ENCODE measurements at regions not wholly inside any gene's neighbourhood (a gene's known extent, or its start where the extent isn't known, plus 50 kb on each side); places are given as distances from the start of the nearest gene placed in this dataset.

DNA sequence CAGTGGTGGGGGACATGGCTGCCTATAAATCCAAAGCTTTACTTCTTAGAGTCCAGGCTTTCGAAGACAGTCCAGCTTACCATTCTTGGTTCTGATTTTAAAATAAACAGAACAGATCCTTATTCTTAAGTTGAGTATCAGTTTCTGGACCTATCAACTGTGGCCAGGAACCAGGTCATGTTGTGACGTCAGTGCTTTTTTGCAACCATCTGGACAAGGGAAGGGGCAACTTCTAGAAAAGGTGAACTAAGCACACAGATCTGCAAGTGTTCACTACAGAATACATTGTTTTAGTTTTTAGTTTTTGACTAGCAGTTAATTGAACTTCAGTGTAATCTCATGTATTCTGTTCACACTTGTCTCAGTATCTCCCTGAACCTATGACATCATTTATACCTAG, 326.0 kb upstream of the MGAT5 start:
- no peak overlapping the region for H3K27ac ChIP-seq (ENCODE audit: low read depth, low read length)
- Mint-ChIP-seq H3K4me3 (no peak overlapping the region), H3K36me3 (no peaks in the 10 kb centered on the region), H3K9me3 (peaks cover 0 to 2% (median 0%) of the 10 kb centered on the region in 5 donors), H3K27me3 (peaks cover 2 to 38% of the 10 kb centered on the region in 2 donors), H3K4me1 (no peaks in the 10 kb centered on the region), H3K27ac (no peak overlapping the region)
- no peaks in the 10 kb centered on the region for H3K4me1 ChIP-seq (ENCODE audit: insufficient read depth, low read length)
- no peaks in the 10 kb centered on the region for H3K27me3 ChIP-seq (ENCODE audit: insufficient read depth, low read length, poor library complexity, severe bottlenecking)
- ChIA-PET CTCF (no interaction called here), POLR2A (no interaction called here)
- H3K36me3 ChIP-seq (ENCODE audit: insufficient read depth, low read length), result no peaks in the 10 kb centered on the region
- H3K9me3 ChIP-seq (ENCODE audit: low read length), result no peaks in the 10 kb centered on the region
- DNase-seq, result no peak
- no peak overlapping the region for H3K4me3 ChIP-seq (ENCODE audit: low read length)

DNA sequence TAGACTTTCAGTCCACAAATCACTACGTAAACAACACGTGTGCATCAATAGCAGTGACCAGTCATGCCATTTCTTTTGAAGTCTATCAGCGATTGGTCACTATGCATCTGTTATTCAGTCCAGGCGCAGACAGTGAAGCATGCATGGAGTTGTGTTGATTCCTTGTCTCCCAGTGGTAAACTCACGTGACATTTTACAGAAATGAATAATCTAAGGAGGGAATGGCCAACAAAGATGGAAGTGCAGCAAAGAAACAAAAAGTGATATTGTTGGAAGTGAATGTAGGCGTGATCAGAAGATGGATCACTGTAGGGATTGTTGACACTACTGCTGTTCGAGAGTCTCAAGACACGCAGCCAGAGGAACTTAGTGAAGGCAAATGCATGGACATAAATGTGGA, 317.8 kb upstream of the MGAT5 start:
- CTCF ChIA-PET, result no interaction called here
- Histone ChIP-seq H3K36me3 (ENCODE audit: insufficient read depth, low read length) (no peaks in the 10 kb centered on the region), H3K4me3 (ENCODE audit: low read length) (no peak overlapping the region), H3K27ac (ENCODE audit: low read depth, low read length) (no peak overlapping the region), H3K9me3 (ENCODE audit: low read length) (no peaks in the 10 kb centered on the region), H3K27me3 (ENCODE audit: insufficient read depth, low read length, poor library complexity, severe bottlenecking) (no peaks in the 10 kb centered on the region), H3K4me1 (ENCODE audit: insufficient read depth, low read length) (no peaks in the 10 kb centered on the region)
- Mint-ChIP-seq H3K9me3 (peaks cover 0 to 7% (median 0%) of the 10 kb centered on the region in 5 donors), H3K36me3 (no peaks in the 10 kb centered on the region), H3K4me3 (no peak overlapping the region), H3K27ac (no peak overlapping the region), H3K27me3 (peaks cover 3 to 41% of the 10 kb centered on the region in 2 donors), H3K4me1 (no peaks in the 10 kb centered on the region)
- POLR2A ChIA-PET, result no interaction called here
- DNase-seq, result no peak

DNA sequence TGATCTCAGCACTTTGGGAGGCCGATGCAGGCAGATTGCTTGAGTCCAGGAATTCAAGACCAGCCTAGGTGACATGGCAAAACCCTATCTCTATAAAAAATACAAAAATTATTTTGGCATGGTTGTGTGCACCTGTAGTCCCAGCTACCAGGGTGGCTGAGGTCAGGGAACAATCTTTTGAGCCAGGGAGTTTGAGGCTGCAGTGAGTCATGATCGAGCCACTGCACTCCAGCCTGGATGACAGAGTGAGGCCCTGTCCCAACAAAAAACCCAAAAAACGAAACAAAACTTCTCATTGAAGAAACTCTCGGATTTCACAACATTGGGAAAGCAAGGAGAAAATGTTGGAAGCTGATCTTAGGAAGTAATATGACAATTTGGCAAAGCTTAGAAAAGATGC, 317.3 kb upstream of the MGAT5 start:
- Mint-ChIP-seq H3K4me1 (no peaks in the 10 kb centered on the region), H3K36me3 (no peaks in the 10 kb centered on the region), H3K9me3 (peaks cover 0 to 7% (median 0%) of the 10 kb centered on the region in 5 donors), H3K27me3 (peaks cover 3 to 41% of the 10 kb centered on the region in 2 donors), H3K27ac (no peak overlapping the region), H3K4me3 (no peak overlapping the region)
- no peaks in the 10 kb centered on the region for H3K27me3 ChIP-seq (ENCODE audit: insufficient read depth, low read length, poor library complexity, severe bottlenecking)
- H3K4me3 ChIP-seq (ENCODE audit: low read length), result no peak overlapping the region
- H3K36me3 ChIP-seq (ENCODE audit: insufficient read depth, low read length), result no peaks in the 10 kb centered on the region
- H3K4me1 ChIP-seq (ENCODE audit: insufficient read depth, low read length), result no peaks in the 10 kb centered on the region
- POLR2A ChIA-PET, result no interaction called here
- no peaks in the 10 kb centered on the region for H3K9me3 ChIP-seq (ENCODE audit: low read length)
- H3K27ac ChIP-seq (ENCODE audit: low read depth, low read length), result no peak overlapping the region
- DNase-seq, result no peak
- CTCF ChIA-PET, result no interaction called here

DNA sequence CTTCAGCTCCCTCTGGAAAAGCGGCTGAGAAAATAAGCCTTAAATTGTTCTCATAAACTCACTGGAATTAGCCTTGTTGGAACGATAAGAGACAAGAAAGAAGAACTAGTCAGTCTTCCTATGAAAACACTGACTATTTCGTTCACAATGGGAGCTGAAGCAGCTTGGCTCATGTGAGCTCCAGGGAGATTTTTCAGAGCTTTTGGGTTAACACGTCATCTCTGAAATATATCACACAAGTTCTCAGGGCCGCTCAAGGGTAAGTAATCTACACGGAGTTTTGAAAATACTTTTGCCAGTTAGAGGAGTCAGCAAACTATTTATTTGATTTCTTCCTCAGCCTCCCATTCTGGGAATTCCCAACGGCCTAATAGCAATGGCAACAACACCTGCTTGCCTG, 316.2 kb upstream of the MGAT5 start:
- Mint-ChIP-seq H3K9me3 (peaks cover 0 to 7% (median 0%) of the 10 kb centered on the region in 5 donors), H3K27ac (no peak overlapping the region), H3K27me3 (peaks cover 3 to 39% of the 10 kb centered on the region in 2 donors), H3K36me3 (no peaks in the 10 kb centered on the region), H3K4me3 (no peak overlapping the region), H3K4me1 (no peaks in the 10 kb centered on the region)
- no peaks in the 10 kb centered on the region for H3K9me3 ChIP-seq (ENCODE audit: low read length)
- no peak overlapping the region for H3K4me3 ChIP-seq (ENCODE audit: low read length)
- no peaks in the 10 kb centered on the region for H3K4me1 ChIP-seq (ENCODE audit: insufficient read depth, low read length)
- no peaks in the 10 kb centered on the region for H3K36me3 ChIP-seq (ENCODE audit: insufficient read depth, low read length)
- ChIA-PET CTCF (no interaction called here), POLR2A (no interaction called here)
- no peaks in the 10 kb centered on the region for H3K27me3 ChIP-seq (ENCODE audit: insufficient read depth, low read length, poor library complexity, severe bottlenecking)
- no peak for DNase-seq
- H3K27ac ChIP-seq (ENCODE audit: low read depth, low read length), result no peak overlapping the region

DNA sequence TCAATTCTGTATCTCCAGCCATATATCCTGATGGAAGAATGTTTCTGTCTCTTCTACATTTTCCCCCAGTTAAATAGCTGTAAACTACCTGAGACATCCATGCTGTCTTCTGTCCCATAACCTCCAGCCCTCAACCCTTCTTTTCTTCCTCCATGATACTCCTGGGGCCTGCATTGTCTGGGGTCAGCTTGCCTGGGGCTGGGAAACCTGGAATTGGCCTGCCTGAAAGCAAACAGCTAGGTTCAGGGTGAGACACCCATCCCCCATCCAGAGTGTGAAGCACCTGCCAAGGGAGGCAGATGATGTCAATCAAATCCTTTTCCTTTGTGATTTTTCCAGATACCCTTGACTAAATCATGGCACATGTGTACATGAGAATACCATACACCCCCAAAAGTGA, 313.7 kb upstream of the MGAT5 start:
- no peaks in the 10 kb centered on the region for H3K27me3 ChIP-seq (ENCODE audit: insufficient read depth, low read length, poor library complexity, severe bottlenecking)
- no peaks in the 10 kb centered on the region for H3K9me3 ChIP-seq (ENCODE audit: low read length)
- no peak overlapping the region for H3K4me3 ChIP-seq (ENCODE audit: low read length)
- POLR2A ChIA-PET, result no interaction called here
- Mint-ChIP-seq H3K36me3 (no peaks in the 10 kb centered on the region), H3K27ac (no peak overlapping the region), H3K4me3 (no peak overlapping the region), H3K27me3 (peaks cover 3 to 31% of the 10 kb centered on the region in 2 donors), H3K9me3 (no peaks in the 10 kb centered on the region), H3K4me1 (no peaks in the 10 kb centered on the region)
- DNase-seq, result no peak
- H3K36me3 ChIP-seq (ENCODE audit: insufficient read depth, low read length), result no peaks in the 10 kb centered on the region
- no peaks in the 10 kb centered on the region for H3K4me1 ChIP-seq (ENCODE audit: insufficient read depth, low read length)
- CTCF ChIA-PET, result no interaction called here
- H3K27ac ChIP-seq (ENCODE audit: low read depth, low read length), result no peak overlapping the region

DNA sequence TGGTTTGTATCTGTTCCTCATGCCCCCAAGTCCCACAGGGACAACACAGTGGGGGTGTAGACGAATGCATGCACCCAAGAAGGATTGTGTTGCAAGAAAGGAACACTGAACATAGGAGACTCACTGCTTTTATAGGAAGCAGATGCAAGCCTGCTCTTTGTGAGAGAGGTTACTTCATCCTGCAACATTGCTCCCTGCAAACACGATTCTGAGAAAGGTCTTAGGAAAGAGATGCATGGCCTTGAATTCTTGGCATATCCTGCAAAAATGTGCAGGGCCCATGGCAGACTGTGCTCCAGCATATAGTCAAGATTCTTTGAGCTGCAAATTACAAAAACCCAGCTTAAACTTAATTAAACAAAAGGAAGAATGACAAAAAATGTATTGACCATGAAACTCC, 312.2 kb upstream of the MGAT5 start:
- Mint-ChIP-seq H3K4me1 (no peaks in the 10 kb centered on the region), H3K36me3 (no peaks in the 10 kb centered on the region), H3K27ac (no peak overlapping the region), H3K9me3 (no peaks in the 10 kb centered on the region), H3K27me3 (peaks cover 4 to 21% of the 10 kb centered on the region in 2 donors), H3K4me3 (no peak overlapping the region)
- Histone ChIP-seq H3K4me1 (ENCODE audit: insufficient read depth, low read length) (no peaks in the 10 kb centered on the region), H3K9me3 (ENCODE audit: low read length) (no peaks in the 10 kb centered on the region), H3K36me3 (ENCODE audit: insufficient read depth, low read length) (no peaks in the 10 kb centered on the region), H3K27ac (ENCODE audit: low read depth, low read length) (no peak overlapping the region), H3K4me3 (ENCODE audit: low read length) (no peak overlapping the region), H3K27me3 (ENCODE audit: insufficient read depth, low read length, poor library complexity, severe bottlenecking) (no peaks in the 10 kb centered on the region)
- no peak for DNase-seq
- CTCF ChIA-PET, result no interaction called here
- POLR2A ChIA-PET, result no interaction called here

DNA sequence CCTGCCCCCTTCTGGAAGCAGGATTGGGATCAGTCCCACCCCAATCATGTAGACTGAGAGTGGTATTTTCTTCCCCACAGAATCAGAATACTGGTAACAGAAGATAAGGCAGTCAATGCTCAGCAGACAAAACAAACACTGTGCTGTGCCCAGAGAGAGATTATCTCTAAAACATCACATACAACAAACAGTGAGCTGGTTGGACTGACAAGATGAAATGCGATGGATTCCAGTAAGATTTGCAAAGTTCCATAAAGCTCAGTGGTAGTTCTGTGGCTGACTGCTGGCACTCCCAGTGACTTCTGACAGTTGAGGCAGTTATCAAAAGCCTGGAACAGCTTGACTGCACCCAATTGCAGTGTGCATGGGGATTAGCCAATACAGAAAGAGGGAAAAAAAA, 311.5 kb upstream of the MGAT5 start:
- POLR2A ChIA-PET, result no interaction called here
- Histone ChIP-seq H3K27ac (ENCODE audit: low read depth, low read length) (no peak overlapping the region), H3K4me1 (ENCODE audit: insufficient read depth, low read length) (no peaks in the 10 kb centered on the region), H3K4me3 (ENCODE audit: low read length) (no peak overlapping the region), H3K9me3 (ENCODE audit: low read length) (no peaks in the 10 kb centered on the region), H3K27me3 (ENCODE audit: insufficient read depth, low read length, poor library complexity, severe bottlenecking) (no peaks in the 10 kb centered on the region), H3K36me3 (ENCODE audit: insufficient read depth, low read length) (no peaks in the 10 kb centered on the region)
- Mint-ChIP-seq H3K36me3 (no peaks in the 10 kb centered on the region), H3K27ac (no peak overlapping the region), H3K4me3 (no peak overlapping the region), H3K27me3 (peaks cover 4 to 13% of the 10 kb centered on the region in 2 donors), H3K4me1 (no peaks in the 10 kb centered on the region), H3K9me3 (no peaks in the 10 kb centered on the region)
- CTCF ChIA-PET, result no interaction called here
- no peak for DNase-seq

DNA sequence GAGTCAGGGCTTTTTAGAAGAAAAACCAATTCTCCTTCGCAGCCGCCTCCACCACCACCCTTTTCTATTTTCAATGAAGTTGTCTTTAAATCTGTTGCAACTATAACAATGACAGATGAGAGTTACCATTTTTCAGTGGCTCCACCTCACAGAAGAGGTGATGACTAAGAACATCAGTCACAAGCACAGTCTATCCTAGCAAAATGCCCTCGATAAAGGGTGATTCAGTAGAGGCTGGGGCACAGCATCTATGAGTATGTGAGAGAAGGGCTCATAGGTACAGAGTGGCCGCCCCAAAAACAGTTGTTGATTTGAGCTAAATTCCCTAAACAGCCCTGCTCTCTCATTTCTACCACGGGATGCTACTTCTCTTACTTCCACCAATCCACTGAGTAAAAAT, 310.8 kb upstream of the MGAT5 start:
- no peaks in the 10 kb centered on the region for H3K4me1 Mint-ChIP-seq
- ChIA-PET POLR2A (no interaction called here), CTCF (no interaction called here)

DNA sequence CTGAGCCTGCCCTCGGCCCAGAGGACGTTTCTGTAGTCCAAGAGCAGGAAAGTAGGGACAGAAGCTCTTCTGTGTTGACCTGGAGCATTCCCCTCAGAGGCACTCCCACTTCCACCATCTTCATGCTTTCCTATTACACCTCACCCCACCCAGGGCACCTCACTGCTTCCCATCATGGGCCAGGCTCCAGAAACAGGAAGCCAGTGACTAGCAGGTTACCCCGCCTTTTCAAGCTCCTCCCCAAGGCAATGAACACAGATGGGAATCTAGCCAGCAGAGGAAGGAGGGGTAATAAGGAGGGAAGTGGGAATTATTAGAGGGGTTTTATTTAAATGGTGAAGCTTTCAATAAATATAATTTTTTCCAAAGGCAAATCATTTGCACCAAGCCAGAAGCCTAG, 308.8 kb upstream of the MGAT5 start:
- Mint-ChIP-seq H3K4me1 (no peaks in the 10 kb centered on the region), H3K9me3 (no peaks in the 10 kb centered on the region), H3K4me3 (no peak overlapping the region), H3K27me3 (peaks cover 0 to 2% of the 10 kb centered on the region in 2 donors), H3K27ac (no peak overlapping the region), H3K36me3 (no peaks in the 10 kb centered on the region)
- Histone ChIP-seq H3K4me1 (ENCODE audit: insufficient read depth, low read length) (no peaks in the 10 kb centered on the region), H3K9me3 (ENCODE audit: low read length) (no peaks in the 10 kb centered on the region), H3K27ac (ENCODE audit: low read depth, low read length) (no peak overlapping the region), H3K4me3 (ENCODE audit: low read length) (no peak overlapping the region), H3K36me3 (ENCODE audit: insufficient read depth, low read length) (no peaks in the 10 kb centered on the region), H3K27me3 (ENCODE audit: insufficient read depth, low read length, poor library complexity, severe bottlenecking) (no peaks in the 10 kb centered on the region)
- CTCF ChIA-PET, result no interaction called here
- no peak for DNase-seq
- POLR2A ChIA-PET, result no interaction called here

More for the DNA sequence above, 310.8 kb upstream of the MGAT5 start:
- Histone ChIP-seq H3K36me3 (ENCODE audit: insufficient read depth, low read length) (no peaks in the 10 kb centered on the region), H3K4me1 (ENCODE audit: insufficient read depth, low read length) (no peaks in the 10 kb centered on the region), H3K27me3 (ENCODE audit: insufficient read depth, low read length, poor library complexity, severe bottlenecking) (no peaks in the 10 kb centered on the region), H3K9me3 (ENCODE audit: low read length) (no peaks in the 10 kb centered on the region), H3K27ac (ENCODE audit: low read depth, low read length) (no peak overlapping the region), H3K4me3 (ENCODE audit: low read length) (no peak overlapping the region)
- Mint-ChIP-seq H3K36me3 (no peaks in the 10 kb centered on the region), H3K4me3 (no peak overlapping the region), H3K27me3 (peaks cover 4 to 9% of the 10 kb centered on the region in 2 donors), H3K27ac (no peak overlapping the region), H3K9me3 (no peaks in the 10 kb centered on the region)
- no peak for DNase-seq
